Activated CD8-positive, alpha-beta memory T cell treated with anti-CD3 and anti-CD28 coated beads for 36 hours (primary cell): ENCODE measurements at regions not wholly inside any gene's neighbourhood (a gene's known extent, or its start where the extent isn't known, plus 50 kb on each side); places are given as distances from the start of the nearest gene placed in this dataset.
"Not testable (repeated sequence)": the region's sequence is repeated elsewhere in the genome, so short reads cannot be mapped to it uniquely, and the experiment has no call there.

ENCODE experiments used
- CTCF ChIA-PET: fragments of 350-600 bp; sonication (Branson Sonifier 250); formaldehyde crosslinking; loops from one replicate; lab custom pipeline; 2021; ENCODE audit warnings: antibody characterized with exemption; lab: Charles Lee
- POLR2A ChIA-PET: fragments of 350-600 bp; sonication (Branson Sonifier 250); formaldehyde crosslinking; loops from one replicate; lab custom pipeline; 2021; ENCODE audit warnings: antibody characterized with exemption; lab: Charles Lee

DNA sequence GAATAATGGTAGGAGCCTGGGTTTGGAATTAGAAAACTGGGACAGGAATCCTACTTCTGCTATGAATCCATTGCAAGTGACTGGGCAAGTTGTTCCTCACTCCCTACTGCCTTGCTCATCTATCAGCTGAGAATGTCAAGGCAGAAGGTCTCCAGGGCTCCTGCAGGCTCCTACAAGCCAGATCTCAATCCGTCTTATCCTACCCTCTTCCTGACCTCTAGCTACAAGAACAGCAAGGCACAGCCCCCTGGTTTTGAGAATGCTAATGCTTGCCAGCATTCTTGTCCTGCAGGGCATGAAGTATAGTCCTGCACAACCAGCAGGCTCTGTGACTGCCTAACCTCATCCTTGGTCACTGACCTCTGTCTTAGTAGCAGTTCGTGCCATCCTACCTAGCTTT, 141.9 kb upstream of the TNP1 start:
- POLR2A ChIA-PET = no interaction called here

DNA sequence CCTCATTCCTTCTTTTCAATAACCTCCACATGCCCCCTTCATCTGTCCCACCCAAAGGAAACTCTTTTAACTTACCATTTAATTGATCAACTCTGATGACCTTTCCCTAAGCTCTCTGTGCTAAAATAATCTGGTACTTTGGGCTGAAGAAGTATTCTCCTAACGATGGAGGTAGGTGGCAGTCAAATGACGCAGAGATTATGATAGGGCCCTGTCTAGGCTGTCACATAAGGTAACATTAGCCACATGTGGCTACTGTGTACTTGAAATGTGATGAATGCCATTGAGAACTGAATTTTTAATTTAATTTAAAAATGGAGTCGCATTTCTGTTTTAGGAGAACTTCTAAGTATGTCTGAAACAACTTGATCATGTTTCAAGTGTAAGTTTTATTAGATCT, 140.5 kb upstream of the TNP1 start:
- CTCF ChIA-PET = no interaction called here
- POLR2A ChIA-PET = no interaction called here

More for the DNA sequence above, 141.9 kb upstream of the TNP1 start:
- CTCF ChIA-PET = no interaction called here

DNA sequence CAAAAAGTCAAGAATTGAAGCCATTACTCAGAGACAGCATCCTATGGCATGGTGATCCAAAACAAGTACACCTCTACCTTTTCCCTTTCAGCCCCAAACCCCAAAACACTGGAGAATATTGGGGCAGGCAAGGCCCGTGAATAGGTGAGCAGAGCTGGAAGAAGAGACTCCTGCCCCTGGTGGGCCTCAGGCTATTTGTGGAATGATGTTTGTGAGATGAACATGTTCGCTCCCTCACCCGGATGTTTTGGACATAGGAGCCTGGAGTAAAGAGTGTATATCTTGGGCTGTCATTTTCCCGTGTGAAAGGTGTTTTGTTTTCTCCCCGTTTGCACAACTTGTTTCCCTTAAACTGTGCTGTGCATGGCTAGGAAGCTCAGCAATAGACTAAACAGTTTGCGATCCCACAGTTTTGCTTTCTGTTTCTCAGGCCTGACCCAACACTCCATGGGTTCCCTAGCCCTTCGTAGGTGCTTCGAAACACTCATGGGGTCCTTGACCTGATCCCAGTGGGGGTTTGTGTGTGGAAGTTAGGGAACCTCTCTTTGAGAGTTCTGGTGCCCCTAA, 136.5 kb upstream of the TNP1 start:
- POLR2A ChIA-PET = no interaction called here

DNA sequence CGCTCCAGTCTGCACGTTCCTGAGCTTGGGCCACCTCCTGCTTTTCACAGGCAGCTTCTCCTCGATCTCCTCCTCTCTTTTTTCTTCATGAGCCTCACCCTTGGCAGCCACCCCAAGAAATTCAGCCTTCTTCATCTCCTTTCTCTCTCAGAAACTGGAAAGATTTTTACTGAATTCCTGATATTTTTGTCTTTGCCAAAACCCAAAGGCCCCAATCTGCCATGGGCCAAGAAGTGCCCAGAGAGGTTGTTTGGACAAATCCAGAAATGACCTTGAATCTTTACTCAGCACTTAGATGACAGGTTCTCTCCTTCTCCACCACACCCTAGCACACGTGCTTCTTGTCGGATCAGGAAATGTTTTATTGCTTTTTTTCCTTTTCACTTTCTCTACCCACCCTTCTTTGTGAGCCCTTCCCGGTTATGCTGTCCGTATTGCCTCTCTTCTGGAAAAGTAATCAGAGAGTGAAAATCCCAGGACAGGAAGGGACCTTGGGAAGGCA, 134.5 kb upstream of the TNP1 start:
- CTCF ChIA-PET = no interaction called here
- POLR2A ChIA-PET = no interaction called here

More for the DNA sequence above, 136.5 kb upstream of the TNP1 start:
- CTCF ChIA-PET = no interaction called here

DNA sequence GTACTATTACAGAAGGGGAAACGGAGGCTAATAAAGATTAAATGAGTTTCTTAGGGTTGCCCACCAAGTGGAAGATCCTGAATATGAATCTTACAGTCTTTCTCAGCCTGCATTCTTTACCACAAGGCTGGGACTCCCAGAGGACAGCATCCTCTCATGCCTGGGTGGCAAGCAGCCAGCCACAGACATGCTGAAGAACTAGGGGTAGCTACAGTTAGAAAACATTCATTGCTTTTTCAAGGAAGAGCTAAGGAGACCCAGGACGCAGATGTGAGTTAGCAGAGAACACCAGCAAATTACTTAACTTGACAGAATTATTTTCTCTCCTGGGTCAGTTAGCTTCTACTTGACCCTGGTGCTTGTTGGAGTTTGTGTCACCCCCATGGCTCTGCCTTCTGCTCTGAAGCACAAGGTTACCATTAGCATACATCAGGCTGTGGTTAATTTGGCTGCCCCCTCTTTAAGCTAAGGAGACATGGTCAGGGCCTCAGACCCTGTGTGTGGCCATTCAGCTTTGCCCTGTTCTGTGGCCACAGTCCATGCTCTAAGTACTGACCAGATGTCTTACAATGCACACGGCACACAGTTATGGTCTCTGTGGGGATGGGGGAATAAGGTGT, 132.3 kb upstream of the TNP1 start:
- ChIA-PET CTCF (no interaction called here), POLR2A (no interaction called here)

DNA sequence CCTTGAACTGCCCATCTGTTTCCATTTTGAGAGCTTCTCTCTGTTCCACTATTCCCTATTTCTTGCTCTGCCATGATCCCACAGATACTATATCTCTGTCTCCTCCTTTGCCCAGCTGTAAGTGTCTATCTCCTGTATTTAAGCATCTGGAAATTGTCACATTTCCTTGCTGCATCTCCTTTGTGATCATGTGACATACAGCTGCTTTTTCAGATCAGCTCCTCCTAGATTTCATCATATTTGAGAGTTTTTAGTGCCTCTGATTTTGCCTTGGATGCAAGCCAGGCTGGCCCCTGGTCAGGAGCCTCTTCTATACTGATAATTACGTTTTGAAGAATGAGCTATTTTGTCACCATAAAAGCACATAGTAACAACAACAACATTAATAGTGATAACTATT, 131.7 kb upstream of the TNP1 start:
- ChIA-PET POLR2A (no interaction called here), CTCF (no interaction called here)

DNA sequence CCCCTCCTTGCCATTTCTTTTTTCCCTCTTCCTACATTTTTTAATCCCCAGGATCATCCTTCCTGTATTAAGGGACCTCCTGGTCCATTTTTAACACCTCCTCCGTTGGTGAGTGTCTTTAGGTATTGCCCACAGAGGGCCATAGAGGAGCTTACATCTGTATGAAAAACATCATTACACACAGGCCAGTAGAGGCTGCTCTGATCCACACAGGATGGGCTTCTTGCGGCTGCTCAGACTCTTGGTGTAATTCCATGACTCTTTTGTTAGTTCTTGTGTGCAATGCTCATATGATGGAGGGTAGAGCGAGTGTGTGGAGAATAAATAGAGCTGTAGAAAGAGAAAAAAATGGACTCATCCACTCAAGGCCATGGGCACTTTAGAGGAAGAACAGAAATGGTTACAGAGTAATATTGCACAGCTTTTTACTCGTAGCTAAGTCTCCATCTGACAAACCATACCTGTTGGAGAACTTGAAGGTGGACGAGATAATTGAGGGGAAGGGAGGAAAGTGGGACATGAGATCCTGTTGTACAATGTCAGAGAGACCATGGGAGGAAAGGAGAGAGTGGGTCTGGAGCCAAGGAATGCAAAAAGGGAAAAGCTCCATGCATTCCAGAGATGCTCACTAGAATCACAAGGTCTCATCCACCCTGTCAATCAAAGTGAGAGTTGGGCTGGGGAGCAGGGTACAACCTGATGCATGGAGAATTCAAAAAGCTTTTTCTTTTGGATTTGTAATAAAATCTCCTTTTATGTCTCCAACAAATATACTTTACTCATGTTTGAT, 129.7 kb upstream of the TNP1 start:
- CTCF ChIA-PET = no interaction called here

DNA sequence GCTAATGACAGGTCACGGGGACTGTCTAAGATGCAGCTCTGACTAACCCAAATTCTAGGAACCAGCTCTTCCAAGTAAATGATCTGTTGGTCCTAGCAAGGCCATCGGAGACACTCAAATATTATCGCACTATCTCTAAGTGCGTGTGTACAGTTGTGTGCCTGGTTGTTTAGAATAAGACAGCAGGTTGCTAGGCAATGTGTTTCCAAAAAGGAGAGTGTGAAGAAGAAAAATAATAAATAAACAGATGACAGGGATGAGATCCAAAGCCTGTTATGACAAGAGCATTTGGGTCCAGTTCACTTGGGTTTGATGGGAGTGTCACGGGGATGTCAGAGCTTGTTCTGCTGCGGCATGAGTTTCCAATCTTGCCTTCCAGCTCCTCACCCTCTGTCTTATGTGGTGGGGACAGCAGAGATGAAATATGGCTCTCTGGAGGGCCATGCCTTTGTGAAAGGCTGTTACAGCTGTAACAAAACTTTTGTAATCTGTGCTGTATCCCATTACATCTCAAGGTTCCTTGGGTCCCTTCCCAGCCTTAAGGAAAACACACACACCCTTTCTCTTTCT, 127.5 kb upstream of the TNP1 start:
- ChIA-PET CTCF (no interaction called here), POLR2A (no interaction called here)

More for the DNA sequence above, 129.7 kb upstream of the TNP1 start:
- POLR2A ChIA-PET = no interaction called here

DNA sequence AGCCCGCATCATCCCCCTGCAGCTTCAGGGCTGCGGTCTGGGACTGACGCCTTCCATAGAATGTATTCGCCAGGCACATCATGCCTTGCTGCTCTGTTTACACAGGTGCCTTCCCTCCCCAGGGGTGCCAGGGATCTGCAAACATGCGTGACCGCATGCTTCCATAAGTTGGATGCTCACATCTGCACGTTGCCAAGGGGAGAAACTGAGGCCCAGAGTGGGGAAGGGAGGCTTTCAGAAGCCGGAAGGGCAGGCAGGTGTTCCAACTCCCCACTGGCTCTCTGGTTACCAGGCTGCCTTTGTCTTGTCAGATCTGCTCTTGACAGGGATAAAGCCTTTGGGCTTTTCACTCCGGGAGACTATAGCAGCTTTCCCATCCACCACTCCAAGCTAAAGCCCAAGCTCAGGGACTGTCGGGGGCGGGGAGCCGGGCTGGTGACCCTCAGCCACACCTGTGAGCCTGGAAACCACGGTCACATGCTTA, 125.8 kb upstream of the TNP1 start:
- CTCF ChIA-PET = no interaction called here
- POLR2A ChIA-PET = no interaction called here

DNA sequence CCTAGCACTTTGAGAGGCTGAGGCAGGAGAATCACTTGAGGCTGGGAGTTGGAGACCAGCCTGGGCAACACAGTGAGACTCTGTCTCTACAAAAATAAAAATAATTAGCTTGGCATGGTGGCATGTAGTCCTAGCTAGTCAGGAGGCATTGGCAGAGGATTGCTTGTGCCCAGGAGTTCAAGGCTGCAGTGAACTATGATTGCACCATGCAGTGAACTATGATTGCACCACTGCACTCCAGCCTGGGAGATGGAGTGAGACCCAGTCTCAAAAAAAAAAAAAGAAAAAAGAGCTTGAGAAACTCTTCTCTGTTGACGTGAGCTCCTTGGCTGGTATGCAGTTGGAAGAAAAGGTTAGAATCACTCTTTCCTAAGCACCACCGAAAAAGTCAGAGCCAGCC, 125.1 kb upstream of the TNP1 start:
- POLR2A ChIA-PET = no interaction called here

DNA sequence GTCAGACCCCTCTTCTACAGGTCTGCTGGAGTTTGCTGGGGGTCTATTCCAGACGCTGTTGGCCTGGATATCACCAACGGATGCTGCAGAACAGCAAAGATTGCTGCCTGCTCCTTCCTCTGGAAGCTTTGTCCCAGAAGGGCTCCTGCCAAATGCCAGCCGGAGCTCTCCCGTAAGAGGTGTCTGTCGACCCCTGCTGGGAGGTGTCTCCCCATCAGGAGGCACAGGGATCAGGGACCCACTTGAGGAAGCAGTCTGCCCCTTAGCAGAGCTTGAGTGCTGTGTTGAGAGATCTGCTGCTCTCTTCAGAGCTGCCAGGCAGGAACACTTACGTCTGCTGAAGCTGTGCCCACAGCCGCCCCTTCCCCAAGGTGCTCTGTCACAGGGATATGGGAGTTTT, 122.1 kb upstream of the TNP1 start:
- CTCF ChIA-PET, POLR2A ChIA-PET: not testable (repeated sequence)

More for the DNA sequence above, 125.1 kb upstream of the TNP1 start:
- CTCF ChIA-PET = no interaction called here

DNA sequence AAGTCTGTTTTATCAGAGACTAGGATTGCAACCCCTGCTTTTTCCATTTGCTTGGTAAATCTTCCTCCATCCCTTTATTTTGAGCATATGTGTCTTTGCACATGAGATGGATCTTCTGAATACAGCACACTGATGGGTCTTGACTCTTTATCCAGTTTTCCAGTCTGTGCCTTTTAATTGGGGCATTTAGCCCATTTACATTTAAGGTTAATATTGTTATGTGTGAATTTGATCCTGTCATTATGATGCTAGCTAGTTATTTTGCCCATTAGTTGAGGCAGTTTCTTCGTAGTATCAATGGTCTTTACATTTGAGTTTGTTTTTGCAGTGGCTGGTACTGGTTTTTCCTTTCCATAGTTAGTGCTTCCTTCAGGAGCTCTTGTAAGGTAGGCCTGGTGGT, 120.6 kb upstream of the TNP1 start:
- POLR2A ChIA-PET, CTCF ChIA-PET: not testable (repeated sequence)

DNA sequence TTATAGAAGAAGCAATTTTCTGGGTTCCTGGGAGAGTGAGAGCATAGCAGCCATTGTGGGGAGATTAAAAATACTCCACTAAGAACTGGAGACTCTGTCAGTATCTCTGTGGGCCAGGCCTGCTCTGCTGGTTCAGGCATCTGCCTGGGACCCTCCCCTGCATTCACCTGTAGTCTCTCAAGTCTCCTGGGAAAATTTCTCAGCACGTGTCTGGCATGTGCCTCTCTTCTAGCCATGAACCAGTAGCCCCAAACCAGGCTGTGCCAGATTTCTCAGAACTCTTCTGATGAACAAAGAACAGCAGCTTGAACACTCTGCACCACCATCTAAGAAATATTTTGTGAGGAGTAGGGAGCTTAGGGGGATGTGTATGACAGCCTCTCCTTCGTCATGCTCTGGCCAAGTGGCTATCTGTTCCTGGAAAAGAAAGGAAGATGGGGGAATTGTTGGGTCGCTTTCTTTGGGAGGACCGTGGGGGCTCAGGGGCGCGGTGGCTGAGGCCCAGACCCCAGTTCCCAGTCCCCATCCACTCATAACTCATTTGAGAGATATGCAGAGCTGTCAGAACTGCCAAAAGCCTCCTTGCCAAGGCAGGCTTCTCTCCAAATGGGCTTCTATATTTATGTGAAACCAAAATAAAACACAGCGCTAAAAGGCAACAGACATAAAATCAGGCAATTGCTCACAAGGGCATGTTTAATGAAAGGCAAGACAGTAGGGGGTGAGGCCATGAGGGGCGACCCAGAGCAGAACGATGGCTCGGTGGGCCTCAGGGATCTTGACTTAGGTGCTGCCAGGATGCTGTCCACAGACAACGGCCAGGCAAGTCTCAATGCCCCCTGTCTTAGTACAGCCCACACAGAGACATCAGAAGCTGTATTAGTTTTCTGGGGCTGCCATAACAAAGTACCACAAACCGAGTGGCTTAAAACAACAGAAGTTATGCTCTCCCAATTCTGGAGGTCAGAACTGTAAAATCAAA, 114.7 kb upstream of the TNP1 start:
- CTCF ChIA-PET = no interaction called here
- POLR2A ChIA-PET = no interaction called here

DNA sequence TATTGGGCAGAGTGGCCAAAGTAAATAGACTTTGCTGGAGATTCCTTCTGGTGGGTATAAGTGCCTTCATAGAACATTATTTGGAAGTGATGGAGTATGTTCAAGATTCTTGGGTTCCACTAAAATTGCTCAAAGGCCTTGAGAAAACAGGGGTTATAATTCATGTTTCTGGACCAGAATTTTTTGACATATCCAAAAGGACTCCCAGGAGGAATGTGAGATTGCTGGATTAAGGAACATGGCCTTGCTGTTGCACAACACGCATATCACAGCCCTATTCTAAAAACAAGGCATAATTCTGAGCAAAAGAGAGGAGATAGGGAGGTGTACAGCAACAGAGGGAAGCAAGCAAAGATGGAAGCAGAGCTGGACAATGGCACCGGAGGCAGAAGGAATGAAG, 111.7 kb upstream of the TNP1 start:
- ChIA-PET CTCF (no interaction called here), POLR2A (no interaction called here)

DNA sequence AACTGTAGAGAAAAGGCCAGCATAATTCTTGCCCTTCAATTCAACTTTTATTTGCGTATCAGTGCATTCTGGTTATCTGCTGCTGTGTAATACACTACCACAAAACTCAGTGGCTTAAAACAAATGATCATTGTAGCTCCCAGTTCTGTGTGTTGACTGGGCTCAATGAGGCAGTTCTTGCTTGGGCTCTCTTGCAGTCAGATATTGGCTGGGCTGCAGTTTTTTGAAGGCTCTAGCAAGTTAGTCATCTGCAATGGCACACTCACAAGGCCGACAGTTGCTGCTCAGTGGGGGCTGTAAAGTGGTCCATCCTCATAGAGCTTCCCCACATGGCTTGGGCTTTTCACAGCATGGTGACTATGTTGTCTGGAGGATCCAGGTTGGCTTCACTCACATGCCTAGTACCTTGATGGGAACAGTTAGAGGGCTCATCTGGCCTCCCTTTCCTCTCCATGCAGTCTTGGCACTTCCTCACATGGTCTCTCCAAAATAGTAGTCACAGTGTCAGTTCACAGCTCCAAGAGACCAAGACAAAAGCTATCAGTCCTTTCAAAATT, 110.6 kb upstream of the TNP1 start:
- ChIA-PET CTCF (no interaction called here), POLR2A (no interaction called here)

DNA sequence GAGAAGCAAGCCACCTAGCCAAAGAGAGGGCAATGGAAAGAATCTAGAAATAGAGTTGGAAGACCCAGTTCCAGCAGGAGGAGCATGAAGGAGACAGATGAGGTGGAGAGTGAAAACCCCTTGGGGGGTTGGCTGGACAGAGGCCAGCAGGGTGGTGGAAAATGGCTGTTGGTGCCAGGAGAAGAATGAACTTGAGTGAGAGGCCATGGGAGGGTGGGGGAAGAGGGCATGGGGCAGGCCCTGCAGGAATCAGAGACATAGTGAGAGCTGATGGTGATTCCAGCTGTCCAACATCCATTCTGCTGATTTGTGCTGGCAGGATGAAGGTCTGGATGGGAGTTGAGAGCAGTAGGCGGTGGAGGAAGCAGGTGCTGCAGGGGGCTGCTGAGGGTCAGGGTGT, 108.0 kb upstream of the TNP1 start:
- POLR2A ChIA-PET = no interaction called here
- CTCF ChIA-PET = no interaction called here

DNA sequence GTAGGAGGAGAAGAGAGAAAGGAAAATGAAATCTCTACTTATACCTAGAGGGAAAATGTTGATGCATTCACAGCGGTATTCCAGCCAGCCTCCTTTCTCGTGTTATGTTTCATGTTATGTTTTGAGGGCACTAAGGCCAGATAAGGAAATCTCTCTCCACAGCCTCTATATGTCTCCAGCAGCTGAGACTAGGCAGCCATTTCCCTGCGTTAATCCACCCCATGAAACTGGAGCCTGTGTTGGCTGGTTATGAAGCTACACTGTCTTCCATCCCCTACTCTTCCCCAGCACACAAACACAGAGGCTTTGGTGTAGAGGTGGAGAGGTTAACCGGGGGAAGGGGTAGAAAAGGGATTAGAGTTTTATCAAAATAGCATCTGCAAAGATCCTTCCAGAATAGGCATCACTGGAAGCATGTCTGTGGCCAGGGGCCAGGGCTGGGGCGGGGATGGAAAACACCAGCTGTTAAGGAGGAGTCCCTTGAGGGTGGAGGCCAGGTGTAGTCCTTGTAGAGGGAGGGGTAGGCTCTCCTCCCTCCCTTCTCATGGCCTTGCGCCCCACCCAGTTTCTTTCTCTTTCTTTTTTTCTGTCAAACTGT, 100.9 kb upstream of the TNP1 start:
- ChIA-PET POLR2A (no interaction called here), CTCF (no interaction called here)

DNA sequence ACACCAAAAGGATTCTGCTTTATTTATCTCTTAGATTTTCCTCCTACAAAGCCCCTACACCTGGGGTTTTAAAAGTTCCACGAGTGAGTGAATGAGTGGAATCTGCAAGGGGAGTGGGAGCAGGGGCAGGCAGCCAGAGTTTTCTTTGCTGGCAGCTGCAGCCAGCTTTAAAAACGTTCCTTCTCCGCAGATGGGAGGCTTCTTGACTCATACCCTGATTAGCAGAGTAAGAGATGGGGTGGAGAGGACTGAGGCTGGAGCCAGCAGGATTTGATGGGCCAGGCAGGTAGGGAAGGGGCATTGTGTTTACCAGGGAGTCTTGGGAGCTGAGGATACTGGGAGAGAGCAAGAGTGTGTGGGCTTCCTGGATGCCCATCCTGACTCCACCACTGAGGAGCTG, 99.6 kb upstream of the TNP1 start:
- ChIA-PET POLR2A (no interaction called here), CTCF (no interaction called here)
